Mesendoderm (in vitro differentiated cells): ENCODE measurements at regions not wholly inside any gene's neighbourhood (a gene's known extent, or its start where the extent isn't known, plus 50 kb on each side); places are given as distances from the start of the nearest gene placed in this dataset.
A peak's percentile ranks its signal among the peaks of the same experiment; 100 is the strongest.

Experiments used
- DNase-seq: peaks from one replicate; pipeline ENCODE4 v3.0.0; 2013
- H2AK5ac ChIP-seq: 2 replicates; pipeline ENCODE4 v1.6.1; 2013; ENCODE audit warnings: low read length, inconsistent platforms
- H2BK120ac ChIP-seq: 2 replicates; pipeline ENCODE4 v1.6.1; 2013; ENCODE audit warnings: low read depth, mild to moderate bottlenecking, low read length, moderate library complexity, mixed read lengths
- H2BK15ac ChIP-seq: replicated peaks from 2 replicates; pipeline ENCODE4 v1.6.1; 2013; ENCODE audit warnings: low read depth, mild to moderate bottlenecking, moderate library complexity
- H2BK5ac ChIP-seq: 2 replicates; pipeline ENCODE4 v1.6.1; 2013; ENCODE audit warnings: low read length, inconsistent platforms
- H3K18ac ChIP-seq: 2 replicates; pipeline ENCODE4 v1.6.1; 2013; ENCODE audit warnings: mild to moderate bottlenecking, low read length, mixed read lengths
- H3K23ac ChIP-seq: one replicate; pipeline ENCODE4 v1.6.1; 2013; ENCODE audit warnings: low read length
- H3K27ac ChIP-seq: 2 replicates; pipeline ENCODE4 v1.5.1; 2013; ENCODE audit warnings: low read depth, mild to moderate bottlenecking, inconsistent platforms, low read length, moderate library complexity
- H3K27me3 ChIP-seq: 2 replicates; pipeline ENCODE4 v1.6.1; 2013; ENCODE audit warnings: low read length, control low read depth, mild to moderate bottlenecking, inconsistent platforms; ENCODE audit not compliant: insufficient read depth, poor library complexity
- H3K36me3 ChIP-seq: 2 replicates; pipeline ENCODE4 v1.6.1; 2013; ENCODE audit warnings: low read length, inconsistent platforms; ENCODE audit not compliant: control insufficient read depth, insufficient read depth
- H3K4ac ChIP-seq: one replicate; pipeline ENCODE4 v1.6.1; 2013; ENCODE audit warnings: low read depth, mild to moderate bottlenecking, low read length, moderate library complexity
- H3K4me1 ChIP-seq: 2 replicates; pipeline ENCODE4 v1.6.1; 2013; ENCODE audit warnings: low read depth, low read length, inconsistent platforms; ENCODE audit not compliant: control insufficient read depth
- H3K4me2 ChIP-seq: 2 replicates; pipeline ENCODE4 v1.6.1; 2013; ENCODE audit warnings: low read length
- H3K4me3 ChIP-seq: 2 replicates; pipeline ENCODE4 v1.5.1; 2013; ENCODE audit warnings: mild to moderate bottlenecking, low read length
- H3K56ac ChIP-seq: one replicate; pipeline ENCODE4 v1.6.1; 2013; ENCODE audit warnings: low read length
- H3K79me1 ChIP-seq: 2 replicates; pipeline ENCODE4 v1.6.1; 2013; ENCODE audit warnings: low read length, inconsistent platforms
- H3K79me2 ChIP-seq: 2 replicates; pipeline ENCODE4 v1.6.1; 2013; ENCODE audit warnings: mild to moderate bottlenecking, low read length; ENCODE audit not compliant: control insufficient read depth, insufficient read depth
- H3K9ac ChIP-seq: 2 replicates; pipeline ENCODE4 v1.6.1; 2013; ENCODE audit warnings: low read length, inconsistent platforms
- H4K5ac ChIP-seq: one replicate; pipeline ENCODE4 v1.6.1; 2013; ENCODE audit warnings: low read length
- H4K8ac ChIP-seq: one replicate; pipeline ENCODE4 v1.6.1; 2013; ENCODE audit warnings: low read depth, mild to moderate bottlenecking, control low read depth, low read length, moderate library complexity
- WGBS: extraction: QIAGEN DNeasy Blood & Tissue Kit; methylation state at CpG from one replicate; pipeline ENCODE4 v1.1.7; 2013; ENCODE audit warnings: low lambda C conversion rate, missing lambda C conversion rate; ENCODE audit not compliant: insufficient coverage; ENCODE audit errors: extremely low coverage; 5-methylcytosine and 5-hydroxymethylcytosine counted together

- Histone ChIP-seq H3K4me3 (no peak overlapping the region), H3K27ac (no peak overlapping the region), H3K4ac (no peak overlapping the region), H2AK5ac (no peak overlapping the region), H4K8ac (no peak overlapping the region), H2BK120ac (no peak overlapping the region), H3K9ac (no peak overlapping the region), H3K79me2 (no peaks in the 10 kb centered on the region), H3K4me1 (peaks cover 13% of the 10 kb centered on the region), H3K36me3 (no peaks in the 10 kb centered on the region), H3K79me1 (no peaks in the 10 kb centered on the region), H3K27me3 (no peaks in the 10 kb centered on the region), H2BK5ac (no peak overlapping the region), H4K5ac (no peak overlapping the region), H3K18ac (no peak overlapping the region), H3K4me2 (no peak overlapping the region), H3K23ac (no peak overlapping the region), H2BK15ac (no peak overlapping the region), H3K56ac (no peak overlapping the region)
- no CpG with 5 or more reads among the region's 2 CpGs for WGBS
- no peak for DNase-seq
These were observed 151.5 kb upstream of the STMND1 start for GRCh38 chr6:16950302-16950701.

- Histone ChIP-seq H2BK15ac (peak overlapping the region; percentile 88), H3K18ac (no peak overlapping the region), H4K8ac (no peak overlapping the region), H3K4me3 (no peak overlapping the region), H3K23ac (no peak overlapping the region), H3K27me3 (no peaks in the 10 kb centered on the region), H3K36me3 (no peaks in the 10 kb centered on the region), H3K79me1 (no peaks in the 10 kb centered on the region), H3K4ac (no peak overlapping the region), H3K4me2 (no peak overlapping the region), H3K9ac (no peak overlapping the region), H2BK120ac (no peak overlapping the region), H4K5ac (no peak overlapping the region), H3K27ac (no peak overlapping the region), H3K56ac (no peak overlapping the region), H2AK5ac (no peak overlapping the region), H3K4me1 (peaks cover 13% of the 10 kb centered on the region), H2BK5ac (no peak overlapping the region), H3K79me2 (no peaks in the 10 kb centered on the region)
- WGBS = no CpG with 5 or more reads among the region's 1 CpG
- no peak for DNase-seq
These were observed 152.1 kb upstream of the STMND1 start for GRCh38 chr6:16949716-16950115.

DNA sequence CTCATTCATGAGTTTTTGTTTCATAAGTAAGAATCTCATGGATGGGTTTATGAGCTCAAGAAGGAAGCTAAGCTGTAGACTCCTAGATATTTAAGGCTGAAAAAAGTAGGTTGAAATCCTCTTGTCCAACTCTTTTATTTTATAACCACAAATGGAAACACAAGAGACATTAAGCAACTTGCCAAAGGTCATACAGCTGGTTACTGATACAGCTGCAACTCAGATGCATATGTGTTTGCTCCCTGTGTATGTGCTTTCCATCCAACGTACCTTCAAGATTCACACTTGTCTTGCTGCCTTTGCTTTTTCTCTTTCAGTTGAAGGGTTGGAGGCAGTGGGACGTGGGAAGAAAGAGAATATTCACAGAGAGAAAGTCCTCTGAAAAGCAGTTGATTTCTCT lies 153.5 kb upstream of the STMND1 start:
- Histone ChIP-seq H4K8ac (no peak overlapping the region), H3K4ac (no peak overlapping the region), H3K23ac (no peak overlapping the region), H3K36me3 (no peaks in the 10 kb centered on the region), H3K79me1 (no peaks in the 10 kb centered on the region), H2BK120ac (peak overlapping the region; percentile 88), H3K27ac (no peak overlapping the region), H3K27me3 (no peaks in the 10 kb centered on the region), H3K18ac (peak overlapping the region; percentile 39), H3K9ac (no peak overlapping the region), H3K4me3 (no peak overlapping the region), H3K56ac (no peak overlapping the region), H3K4me2 (no peak overlapping the region), H3K79me2 (no peaks in the 10 kb centered on the region), H4K5ac (no peak overlapping the region), H2AK5ac (no peak overlapping the region), H2BK15ac (peak overlapping the region; percentile 85), H2BK5ac (no peak overlapping the region), H3K4me1 (peaks cover 13% of the 10 kb centered on the region)
- no CpG with 5 or more reads among the region's 2 CpGs for WGBS
- no peak for DNase-seq

- Histone ChIP-seq H2BK5ac (peak overlapping the region; percentile 67), H3K79me2 (no peaks in the 10 kb centered on the region), H3K4ac (no peak overlapping the region), H2AK5ac (no peak overlapping the region), H2BK15ac (peak overlapping the region; percentile 3), H3K23ac (no peak overlapping the region), H3K4me3 (no peak overlapping the region), H3K56ac (peak overlapping the region; percentile 38), H3K18ac (no peak overlapping the region), H3K27me3 (no peaks in the 10 kb centered on the region), H3K4me2 (no peak overlapping the region), H4K5ac (no peak overlapping the region), H3K4me1 (peaks cover 13% of the 10 kb centered on the region), H4K8ac (no peak overlapping the region), H3K27ac (no peak overlapping the region), H2BK120ac (peak overlapping the region; percentile 51), H3K9ac (no peak overlapping the region), H3K36me3 (no peaks in the 10 kb centered on the region), H3K79me1 (no peaks in the 10 kb centered on the region)
- no CpG with 5 or more reads among the region's 4 CpGs for WGBS
- DNase-seq = peak; percentile 93
These were observed 154.4 kb upstream of the STMND1 start for GRCh38 chr6:16947375-16948015.

- Histone ChIP-seq H2BK5ac (no peak overlapping the region), H3K4me3 (no peak overlapping the region), H4K5ac (no peak overlapping the region), H2BK120ac (no peak overlapping the region), H3K9ac (no peak overlapping the region), H3K4me1 (peaks cover 13% of the 10 kb centered on the region), H2BK15ac (no peak overlapping the region), H3K36me3 (no peaks in the 10 kb centered on the region), H3K79me1 (no peaks in the 10 kb centered on the region), H3K79me2 (no peaks in the 10 kb centered on the region), H3K27me3 (no peaks in the 10 kb centered on the region), H4K8ac (no peak overlapping the region), H3K4ac (no peak overlapping the region), H3K23ac (no peak overlapping the region), H3K4me2 (no peak overlapping the region), H3K27ac (no peak overlapping the region), H2AK5ac (no peak overlapping the region), H3K18ac (no peak overlapping the region), H3K56ac (no peak overlapping the region)
- no CpG with 5 or more reads among the region's 3 CpGs for WGBS
- no peak for DNase-seq
These were observed 157.3 kb upstream of the STMND1 start for GRCh38 chr6:16944596-16944995.

DNA sequence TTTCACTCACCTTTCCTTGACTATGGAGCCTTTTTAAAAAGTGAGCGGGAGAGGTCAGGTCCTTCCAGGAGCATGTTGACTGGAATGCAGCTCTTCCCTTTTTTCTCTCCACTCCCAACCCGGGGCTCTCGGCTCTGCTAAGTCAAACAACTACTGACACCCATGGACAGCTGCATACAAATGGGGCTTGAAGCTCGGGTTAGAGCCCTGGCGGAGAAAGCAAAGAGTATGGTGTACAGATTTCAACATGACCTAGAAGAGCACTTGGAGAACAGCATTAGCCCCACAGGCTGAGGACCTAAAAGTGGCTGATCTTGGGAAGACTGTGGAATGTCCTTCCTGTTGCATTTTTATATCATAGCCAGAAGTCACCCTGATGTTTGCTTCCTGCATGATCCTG lies 162.0 kb upstream of the STMND1 start:
- H3K56ac ChIP-seq = no peak overlapping the region
- no peak for DNase-seq
- no peak overlapping the region for H3K9ac ChIP-seq
- no peak overlapping the region for H3K4me3 ChIP-seq
- no peak overlapping the region for H3K23ac ChIP-seq
- H2BK120ac ChIP-seq = no peak overlapping the region
- no peak overlapping the region for H3K27ac ChIP-seq
- H3K79me2 ChIP-seq = no peaks in the 10 kb centered on the region
- H3K79me1 ChIP-seq = no peaks in the 10 kb centered on the region
- no peak overlapping the region for H4K5ac ChIP-seq
- no peaks in the 10 kb centered on the region for H3K4me1 ChIP-seq
- H2AK5ac ChIP-seq = no peak overlapping the region
- no peak overlapping the region for H3K18ac ChIP-seq
- no peaks in the 10 kb centered on the region for H3K27me3 ChIP-seq
- no peaks in the 10 kb centered on the region for H3K36me3 ChIP-seq
- WGBS = no CpG with 5 or more reads among the region's 5 CpGs
- no peak overlapping the region for H3K4me2 ChIP-seq
- no peak overlapping the region for H2BK15ac ChIP-seq
- no peak overlapping the region for H4K8ac ChIP-seq
- H3K4ac ChIP-seq = no peak overlapping the region
- no peak overlapping the region for H2BK5ac ChIP-seq
